SU-DHL-6 (cell line): ENCODE measurements at regions not wholly inside any gene's neighbourhood (a gene's known extent, or its start where the extent isn't known, plus 50 kb on each side); places are given as distances from the start of the nearest gene placed in this dataset.

Source experiments
- EZH2phosphoT487 ChIP-seq: fragments of 200-600 bp; sonication (generic), shearing (Covaris generic); conservative IDR thresholded peaks from 2 replicates; pipeline ENCODE4 v1.6.1; 2018; ENCODE audit warnings: mild to moderate bottlenecking, antibody characterized with exemption, low read length, moderate library complexity, mixed read lengths
- TF ChIP-seq, protein P1 (sequence below): fragments of 200-600 bp; sonication (generic); IDR thresholded peaks from one replicate; pipeline ENCODE4 v1.5.1; 2017; ENCODE audit warnings: antibody characterized with exemption, mild to moderate bottlenecking, low read length, moderate library complexity; ENCODE audit not compliant: insufficient read depth, poor library complexity, severe bottlenecking

DNA sequence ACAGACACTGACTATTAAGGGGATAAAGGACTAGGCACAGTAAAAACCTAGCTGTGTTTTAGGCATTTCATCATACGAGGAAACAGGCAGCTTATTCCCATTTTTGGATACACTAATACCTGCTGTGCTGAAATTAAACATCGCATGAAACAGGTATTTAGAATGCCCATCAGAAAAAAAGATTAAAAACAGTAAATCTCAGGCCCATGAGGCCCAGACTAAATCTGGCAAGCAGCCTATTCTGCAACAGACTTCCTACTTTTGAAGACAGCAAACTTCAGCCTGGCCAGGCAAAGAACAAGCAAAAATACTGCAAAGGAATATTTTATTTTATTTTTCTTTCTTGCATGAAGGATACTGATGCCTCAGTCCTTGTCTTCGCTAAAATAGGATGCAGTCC, 240.2 kb downstream of the LMO4 start:
- TF ChIP-seq, protein P1, sequence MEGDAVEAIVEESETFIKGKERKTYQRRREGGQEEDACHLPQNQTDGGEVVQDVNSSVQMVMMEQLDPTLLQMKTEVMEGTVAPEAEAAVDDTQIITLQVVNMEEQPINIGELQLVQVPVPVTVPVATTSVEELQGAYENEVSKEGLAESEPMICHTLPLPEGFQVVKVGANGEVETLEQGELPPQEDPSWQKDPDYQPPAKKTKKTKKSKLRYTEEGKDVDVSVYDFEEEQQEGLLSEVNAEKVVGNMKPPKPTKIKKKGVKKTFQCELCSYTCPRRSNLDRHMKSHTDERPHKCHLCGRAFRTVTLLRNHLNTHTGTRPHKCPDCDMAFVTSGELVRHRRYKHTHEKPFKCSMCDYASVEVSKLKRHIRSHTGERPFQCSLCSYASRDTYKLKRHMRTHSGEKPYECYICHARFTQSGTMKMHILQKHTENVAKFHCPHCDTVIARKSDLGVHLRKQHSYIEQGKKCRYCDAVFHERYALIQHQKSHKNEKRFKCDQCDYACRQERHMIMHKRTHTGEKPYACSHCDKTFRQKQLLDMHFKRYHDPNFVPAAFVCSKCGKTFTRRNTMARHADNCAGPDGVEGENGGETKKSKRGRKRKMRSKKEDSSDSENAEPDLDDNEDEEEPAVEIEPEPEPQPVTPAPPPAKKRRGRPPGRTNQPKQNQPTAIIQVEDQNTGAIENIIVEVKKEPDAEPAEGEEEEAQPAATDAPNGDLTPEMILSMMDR, result no peak
- TF ChIP-seq EZH2phosphoT487, result no peak
